HEK293T (cell line): ENCODE measurements at regions not wholly inside any gene's neighbourhood (a gene's known extent, or its start where the extent isn't known, plus 50 kb on each side); places are given as distances from the start of the nearest gene placed in this dataset.

ENCODE experiments used
- CTCF ChIA-PET: fragments of 350-600 bp; formaldehyde crosslinking; extraction: SDS; loops from one replicate; lab custom pipeline; 2021; ENCODE audit warnings: antibody characterized with exemption, inconsistent platforms; lab: Yijun Ruan, JAX
- POLR2A ChIA-PET: fragments of 350-600 bp; formaldehyde crosslinking; extraction: SDS; loops from one replicate; lab custom pipeline; 2020; ENCODE audit warnings: antibody characterized with exemption, inconsistent platforms; lab: Yijun Ruan, JAX
- DNase-seq: peaks from one replicate; pipeline ENCODE4 v3.0.0; 2012; ENCODE audit warnings: mixed read lengths; ENCODE audit errors: extremely low spot score
- ARNT ChIP-seq: fragments of 450-650 bp; IDR thresholded peaks from 2 replicates; pipeline ENCODE4 v1.6.1; 2017; ENCODE audit warnings: mild to moderate bottlenecking
- BHLHE40 ChIP-seq: fragments of 450-650 bp; IDR thresholded peaks from 2 replicates; pipeline ENCODE4 v1.6.1; 2016; ENCODE audit warnings: mild to moderate bottlenecking, moderate library complexity, borderline replicate concordance
- CTBP1 ChIP-seq: fragments of 450-650 bp; IDR thresholded peaks from 2 replicates; pipeline ENCODE4 v1.6.1; 2016; ENCODE audit warnings: borderline replicate concordance
- ELF4 ChIP-seq: fragments of 450-650 bp; IDR thresholded peaks from 2 replicates; pipeline ENCODE4 v1.6.1; 2017; ENCODE audit warnings: antibody characterized with exemption
- FOXA1 ChIP-seq: fragments of 450-650 bp; IDR thresholded peaks from 2 replicates; pipeline ENCODE4 v1.6.1; 2016; ENCODE audit warnings: mild to moderate bottlenecking
- FOXK2 ChIP-seq: fragments of 450-650 bp; IDR thresholded peaks from 2 replicates; pipeline ENCODE4 v1.6.1; 2016; ENCODE audit warnings: mild to moderate bottlenecking
- FOXM1 ChIP-seq: fragments of 450-650 bp; IDR thresholded peaks from 2 replicates; pipeline ENCODE4 v1.6.1; 2017; ENCODE audit warnings: mild to moderate bottlenecking, borderline replicate concordance
- HDGF ChIP-seq: fragments of 450-650 bp; IDR thresholded peaks from 2 replicates; pipeline ENCODE4 v1.6.1; 2017; ENCODE audit warnings: antibody characterized with exemption, borderline replicate concordance
- L3MBTL2 ChIP-seq: fragments of 450-650 bp; conservative IDR thresholded peaks from 2 replicates; pipeline ENCODE4 v1.6.1; 2016; ENCODE audit warnings: mild to moderate bottlenecking
- LEF1 ChIP-seq: fragments of 450-650 bp; IDR thresholded peaks from 2 replicates; pipeline ENCODE4 v1.6.1; 2017; ENCODE audit warnings: mild to moderate bottlenecking, borderline replicate concordance
- NFRKB ChIP-seq: fragments of 450-650 bp; IDR thresholded peaks from 2 replicates; pipeline ENCODE4 v1.6.1; 2016; ENCODE audit warnings: mild to moderate bottlenecking, moderate library complexity
- PKNOX1 ChIP-seq: fragments of 450-650 bp; IDR thresholded peaks from 2 replicates; pipeline ENCODE4 v1.6.1; 2016
- SP1 ChIP-seq: fragments of 450-650 bp; IDR thresholded peaks from 2 replicates; pipeline ENCODE4 v1.6.1; 2017
- SUZ12 ChIP-seq: fragments of 450-650 bp; IDR thresholded peaks from 2 replicates; pipeline ENCODE4 v1.6.1; 2016; ENCODE audit warnings: mild to moderate bottlenecking
- TARDBP ChIP-seq: fragments of 450-650 bp; IDR thresholded peaks from 2 replicates; pipeline ENCODE4 v1.6.1; 2016
- ZNF384 ChIP-seq: fragments of 450-650 bp; IDR thresholded peaks from 2 replicates; pipeline ENCODE4 v1.6.1; 2016

- ChIA-PET CTCF (no interaction called here), POLR2A (no interaction called here)
- DNase-seq = no peak
- TF ChIP-seq SP1 = no peak
- no peak for TF ChIP-seq BHLHE40
- no peak for TF ChIP-seq FOXA1
- TF ChIP-seq PKNOX1 = no peak
- no peak for TF ChIP-seq TARDBP
Observed at GRCh38 chr21:36557316-36557715, 77.4 kb upstream of the CLDN14 start.

GRCh38 chr21:36560933-36561575 is 81.1 kb upstream of the CLDN14 start:
- ChIA-PET POLR2A (no interaction called here), CTCF (no interaction called here)
- TF ChIP-seq FOXK2 (no peak), ZNF384 (no peak), SUZ12 (no peak), CTBP1 (no peak), BHLHE40 (no peak), HDGF (no peak)
- no peak for DNase-seq

- DNase-seq = no peak
- TF ChIP-seq FOXM1 (no peak), SUZ12 (no peak), SP1 (no peak), LEF1 (no peak), PKNOX1 (no peak), CTBP1 (no peak), BHLHE40 (no peak), TARDBP (no peak), FOXK2 (no peak)
- ChIA-PET CTCF (no interaction called here), POLR2A (no interaction called here)
Observed at GRCh38 chr21:36563341-36563926, 83.5 kb upstream of the CLDN14 start.

- DNase-seq = no peak
- POLR2A ChIA-PET = no interaction called here
- CTCF ChIA-PET = no interaction called here
- TF ChIP-seq ARNT (no peak), NFRKB (no peak), BHLHE40 (no peak), ZNF384 (no peak), HDGF (no peak), CTBP1 (no peak), ELF4 (no peak), LEF1 (no peak), SP1 (no peak), SUZ12 (no peak), PKNOX1 (no peak)
Observed at GRCh38 chr21:36564647-36565046, 84.7 kb upstream of the CLDN14 start.

GRCh38 chr21:36565540-36565939 is 85.6 kb upstream of the CLDN14 start:
- TF ChIP-seq TARDBP (no peak), ARNT (no peak), SP1 (no peak), BHLHE40 (no peak), FOXK2 (no peak), LEF1 (no peak), PKNOX1 (no peak), CTBP1 (no peak), NFRKB (no peak), FOXA1 (no peak), ELF4 (no peak), FOXM1 (no peak), SUZ12 (no peak)
- ChIA-PET POLR2A (no interaction called here), CTCF (interaction anchor here (0.6 kb wide), 1 partner anchor 65 kb away, joined by 5 read pairs; no protein-coding TSS in a partner anchor)
- DNase-seq = no peak

- DNase-seq = no peak
- TF ChIP-seq L3MBTL2 (no peak; the same call in 1 of the 2 replicates), BHLHE40 (no peak), ELF4 (no peak), NFRKB (no peak), ZNF384 (no peak), SUZ12 (no peak), TARDBP (no peak)
- POLR2A ChIA-PET = no interaction called here
- CTCF ChIA-PET = interaction anchor here (1.2 to 1.8 kb wide), 2 partner anchors 18 to 61 kb away, joined by 4 to 6 read pairs; no protein-coding TSS in a partner anchor
Observed at GRCh38 chr21:36566644-36567043, 86.7 kb upstream of the CLDN14 start.
